ENCODE measurements at regions not wholly inside any gene's neighbourhood (a gene's known extent, or its start where the extent isn't known, plus 50 kb on each side); places are given as distances from the start of the nearest gene placed in this dataset.

GRCh38 chr3:177837951-177838655 lies 640.8 kb upstream of the TBL1XR1 start:
- intact Hi-C loops (cut with DNase I; ENCODE audit: low total_unique reads), result no loop called here
- no peak overlapping the region for H3K27ac ChIP-seq
- peaks cover 0 to 6% (median 2%) of the 10 kb centered on the region in 4 donors for H3K4me1 ChIP-seq
- no peak for TF ChIP-seq CTCF (IDR thresholded peaks at IDR 0.05)
- H3K27me3 ChIP-seq, result no peaks in the 10 kb centered on the region
- no peak for DNase-seq
- H3K36me3 ChIP-seq, result no peaks in the 10 kb centered on the region
- no peak overlapping the region for H3K4me3 ChIP-seq
- no peaks in the 10 kb centered on the region for H3K9me3 ChIP-seq

GRCh38 chr3:177838766-177839350 lies 641.6 kb upstream of the TBL1XR1 start:
- no peak for DNase-seq
- intact Hi-C loops (cut with DNase I; ENCODE audit: low total_unique reads), result no loop called here

GRCh38 chr3:177842302-177842701 lies 645.0 kb upstream of the TBL1XR1 start:
- H3K36me3 ChIP-seq, result no peaks in the 10 kb centered on the region
- DNase-seq, result no peak
- no peaks in the 10 kb centered on the region for H3K27me3 ChIP-seq
- TF ChIP-seq CTCF (IDR thresholded peaks at IDR 0.05), result no peak
- no peak overlapping the region for H3K27ac ChIP-seq
- intact Hi-C loops (cut with DNase I; ENCODE audit: low total_unique reads), result no loop called here
- no peaks in the 10 kb centered on the region for H3K9me3 ChIP-seq
- no peaks in the 10 kb centered on the region for H3K4me1 ChIP-seq
- no peak overlapping the region for H3K4me3 ChIP-seq

More at GRCh38 chr3:177838766-177839350, 641.6 kb upstream of the TBL1XR1 start:
- no peaks in the 10 kb centered on the region for H3K36me3 ChIP-seq
- no peak overlapping the region for H3K4me3 ChIP-seq
- H3K27me3 ChIP-seq, result no peaks in the 10 kb centered on the region
- H3K27ac ChIP-seq, result no peak overlapping the region
- H3K9me3 ChIP-seq, result no peaks in the 10 kb centered on the region
- H3K4me1 ChIP-seq, result peaks cover 0 to 5% (median 0%) of the 10 kb centered on the region in 4 donors
- TF ChIP-seq CTCF (IDR thresholded peaks at IDR 0.05), result no peak

GRCh38 chr3:177842743-177843734 lies 645.8 kb upstream of the TBL1XR1 start:
- H3K36me3 ChIP-seq, result no peaks in the 10 kb centered on the region
- H3K4me1 ChIP-seq, result no peaks in the 10 kb centered on the region
- H3K27ac ChIP-seq, result no peak overlapping the region
- H3K4me3 ChIP-seq, result no peak overlapping the region
- DNase-seq, result no peak
- H3K27me3 ChIP-seq, result no peaks in the 10 kb centered on the region
- intact Hi-C loops (cut with DNase I; ENCODE audit: low total_unique reads), result no loop called here
- H3K9me3 ChIP-seq, result no peaks in the 10 kb centered on the region
- no peak for TF ChIP-seq CTCF (IDR thresholded peaks at IDR 0.05)

GRCh38 chr3:177852001-177852807 lies 654.9 kb upstream of the TBL1XR1 start:
- intact Hi-C loops (cut with DNase I; ENCODE audit: low total_unique reads), result no loop called here
- Histone ChIP-seq H3K27ac (no peak overlapping the region), H3K27me3 (no peaks in the 10 kb centered on the region), H3K9me3 (no peaks in the 10 kb centered on the region), H3K36me3 (no peaks in the 10 kb centered on the region), H3K4me1 (peaks cover 0 to 11% (median 0%) of the 10 kb centered on the region in 4 donors), H3K4me3 (no peak overlapping the region)
- no peak for DNase-seq
- no peak for TF ChIP-seq CTCF (IDR thresholded peaks at IDR 0.05)
